ENCODE measurements at regions not wholly inside any gene's neighbourhood (a gene's known extent, or its start where the extent isn't known, plus 50 kb on each side); places are given as distances from the start of the nearest gene placed in this dataset.

DNA sequence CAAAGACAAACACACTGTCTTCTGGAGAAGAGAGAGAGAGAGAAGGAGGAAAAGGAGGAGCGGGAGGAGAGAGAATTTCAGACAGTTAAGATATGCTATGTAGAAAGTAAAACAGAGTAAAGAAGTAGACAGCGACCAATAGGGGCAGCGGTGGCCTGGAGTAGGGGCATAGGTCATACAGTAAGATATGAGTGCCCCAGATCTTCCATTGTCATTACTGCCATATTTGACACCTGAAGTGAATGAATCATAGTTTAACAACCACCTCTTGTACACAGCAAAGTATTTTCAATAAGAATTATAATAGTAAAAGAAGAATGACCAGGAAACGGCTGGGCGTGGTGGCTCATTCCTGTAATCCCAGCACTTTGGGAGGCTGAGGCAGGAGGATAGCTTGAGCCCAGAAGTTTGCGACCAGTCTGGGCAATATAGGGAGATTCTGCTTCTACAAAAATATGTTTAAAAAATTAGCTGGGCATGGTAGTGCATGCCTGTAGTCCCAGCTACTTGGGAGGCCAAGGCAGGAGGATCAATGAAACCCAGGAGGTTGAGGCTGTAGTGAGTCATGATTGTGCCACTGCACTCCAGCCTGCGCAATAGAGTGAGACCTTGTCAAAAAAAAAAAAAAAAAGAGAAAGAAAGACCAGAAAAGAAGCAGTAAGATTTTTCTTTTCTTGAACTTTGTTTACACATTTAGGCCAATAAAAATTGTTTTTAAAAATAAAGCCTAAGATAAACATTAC, 77.0 kb upstream of the GPR158 start:
- TF ChIP-seq, protein P1, sequence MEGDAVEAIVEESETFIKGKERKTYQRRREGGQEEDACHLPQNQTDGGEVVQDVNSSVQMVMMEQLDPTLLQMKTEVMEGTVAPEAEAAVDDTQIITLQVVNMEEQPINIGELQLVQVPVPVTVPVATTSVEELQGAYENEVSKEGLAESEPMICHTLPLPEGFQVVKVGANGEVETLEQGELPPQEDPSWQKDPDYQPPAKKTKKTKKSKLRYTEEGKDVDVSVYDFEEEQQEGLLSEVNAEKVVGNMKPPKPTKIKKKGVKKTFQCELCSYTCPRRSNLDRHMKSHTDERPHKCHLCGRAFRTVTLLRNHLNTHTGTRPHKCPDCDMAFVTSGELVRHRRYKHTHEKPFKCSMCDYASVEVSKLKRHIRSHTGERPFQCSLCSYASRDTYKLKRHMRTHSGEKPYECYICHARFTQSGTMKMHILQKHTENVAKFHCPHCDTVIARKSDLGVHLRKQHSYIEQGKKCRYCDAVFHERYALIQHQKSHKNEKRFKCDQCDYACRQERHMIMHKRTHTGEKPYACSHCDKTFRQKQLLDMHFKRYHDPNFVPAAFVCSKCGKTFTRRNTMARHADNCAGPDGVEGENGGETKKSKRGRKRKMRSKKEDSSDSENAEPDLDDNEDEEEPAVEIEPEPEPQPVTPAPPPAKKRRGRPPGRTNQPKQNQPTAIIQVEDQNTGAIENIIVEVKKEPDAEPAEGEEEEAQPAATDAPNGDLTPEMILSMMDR (IDR thresholded peaks at IDR 0.05; ENCODE audit: unreplicated experiment): no peak
- Mint-ChIP-seq H3K9me3 (ENCODE audit: unreplicated experiment) (no peaks in the 10 kb centered on the region), H3K27ac (ENCODE audit: low read depth, unreplicated experiment) (no peak overlapping the region), H3K27me3 (ENCODE audit: insufficient read depth, unreplicated experiment) (peaks cover 20% of the 10 kb centered on the region), H3K36me3 (ENCODE audit: insufficient read depth, unreplicated experiment) (no peaks in the 10 kb centered on the region), H3K4me1 (ENCODE audit: insufficient read depth, unreplicated experiment) (no peaks in the 10 kb centered on the region), H3K4me3 (ENCODE audit: unreplicated experiment) (no peak overlapping the region)
- BruUV-seq (replicated peaks): no TSS peak
- DNase-seq (ENCODE audit: unreplicated experiment): no peak
- intact Hi-C loops (cut with micrococcal nuclease): no loop called here
- ChIA-PET POLR2A (no interaction called here), CTCF (interaction anchor here (0.6 kb wide), 1 partner anchor 1713 kb away, joined by 3 read pairs; no protein-coding TSS in a partner anchor)

DNA sequence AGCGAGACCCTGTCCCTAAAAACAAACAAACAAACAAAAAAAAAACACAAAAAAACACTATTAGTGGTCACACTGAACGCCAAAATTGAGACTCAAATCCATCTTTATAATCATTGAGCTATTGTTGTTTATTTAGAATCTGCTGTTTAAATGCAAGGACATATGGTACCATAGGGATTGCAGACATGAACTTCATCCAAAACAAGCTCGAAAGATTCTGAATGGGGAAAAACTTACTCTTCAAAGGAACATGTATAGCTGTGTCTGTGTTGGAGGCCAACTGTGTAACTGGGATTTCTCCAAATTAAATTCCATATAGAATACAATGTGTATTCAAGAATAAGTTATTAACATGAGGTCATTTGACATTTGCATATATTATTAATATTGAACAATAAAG, 74.7 kb upstream of the GPR158 start:
- Mint-ChIP-seq H3K9me3 (ENCODE audit: unreplicated experiment) (no peaks in the 10 kb centered on the region), H3K36me3 (ENCODE audit: insufficient read depth, unreplicated experiment) (no peaks in the 10 kb centered on the region), H3K27ac (ENCODE audit: low read depth, unreplicated experiment) (no peak overlapping the region), H3K4me3 (ENCODE audit: unreplicated experiment) (no peak overlapping the region), H3K4me1 (ENCODE audit: insufficient read depth, unreplicated experiment) (no peaks in the 10 kb centered on the region), H3K27me3 (ENCODE audit: insufficient read depth, unreplicated experiment) (peaks cover 20% of the 10 kb centered on the region)
- intact Hi-C loops (cut with micrococcal nuclease): no loop called here
- ChIA-PET CTCF (interaction anchor here (0.7 to 5.5 kb wide), 5 partner anchors 13 to 1944 kb away, joined by 3 to 29 read pairs (median 4); no protein-coding TSS in a partner anchor), POLR2A (no interaction called here)
- no TSS peak for BruUV-seq (replicated peaks)
- TF ChIP-seq, protein P1 (IDR thresholded peaks at IDR 0.05; ENCODE audit: unreplicated experiment): no peak
- DNase-seq (ENCODE audit: unreplicated experiment): no peak

DNA sequence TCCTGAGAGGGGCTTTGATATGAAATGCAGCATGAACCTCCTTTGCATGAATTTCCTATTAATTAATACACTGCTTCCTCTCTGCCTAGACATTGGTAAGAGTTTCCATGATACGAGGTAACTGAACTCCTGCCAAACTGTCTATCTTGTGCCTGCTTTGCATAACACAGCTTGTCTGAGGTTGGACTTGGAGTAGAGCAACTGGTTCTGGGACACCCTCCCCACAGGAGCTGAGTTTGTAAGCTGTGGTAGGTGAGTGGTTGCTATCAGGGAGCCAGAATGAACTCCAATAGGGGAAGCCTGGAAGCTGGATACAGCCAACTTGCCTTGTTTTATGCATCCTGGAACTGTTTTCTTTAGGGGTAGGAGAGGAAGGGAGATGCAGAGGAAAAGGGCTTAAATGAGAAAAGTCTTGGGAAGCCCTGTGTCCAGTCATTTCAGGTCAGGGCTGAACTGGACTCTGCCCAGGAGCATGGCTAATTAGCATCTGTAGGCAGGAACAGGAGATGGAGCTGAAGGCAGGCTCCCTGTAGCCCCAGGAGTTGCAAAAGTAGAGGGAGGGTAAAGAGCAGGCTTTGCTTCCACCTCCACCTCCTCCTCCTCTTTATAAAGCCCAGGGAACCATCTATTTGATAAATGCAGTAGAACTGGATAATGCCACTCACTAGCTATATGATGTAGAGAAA, 73.2 kb upstream of the GPR158 start:
- Mint-ChIP-seq H3K27me3 (ENCODE audit: insufficient read depth, unreplicated experiment) (peaks cover 27% of the 10 kb centered on the region), H3K27ac (ENCODE audit: low read depth, unreplicated experiment) (no peak overlapping the region), H3K9me3 (ENCODE audit: unreplicated experiment) (no peaks in the 10 kb centered on the region), H3K36me3 (ENCODE audit: insufficient read depth, unreplicated experiment) (no peaks in the 10 kb centered on the region), H3K4me1 (ENCODE audit: insufficient read depth, unreplicated experiment) (no peaks in the 10 kb centered on the region), H3K4me3 (ENCODE audit: unreplicated experiment) (no peak overlapping the region)
- POLR2A ChIA-PET: no interaction called here
- intact Hi-C loops (cut with micrococcal nuclease): no loop called here
- TF ChIP-seq, protein P1 (IDR thresholded peaks at IDR 0.05; ENCODE audit: unreplicated experiment): no peak
- CTCF ChIA-PET: interaction anchor here (0.7 to 5.5 kb wide), 3 partner anchors 11 to 21 kb away, joined by 3 to 29 read pairs (median 3); no protein-coding TSS in a partner anchor
- no TSS peak for BruUV-seq (replicated peaks)
- DNase-seq (ENCODE audit: unreplicated experiment): no peak

DNA sequence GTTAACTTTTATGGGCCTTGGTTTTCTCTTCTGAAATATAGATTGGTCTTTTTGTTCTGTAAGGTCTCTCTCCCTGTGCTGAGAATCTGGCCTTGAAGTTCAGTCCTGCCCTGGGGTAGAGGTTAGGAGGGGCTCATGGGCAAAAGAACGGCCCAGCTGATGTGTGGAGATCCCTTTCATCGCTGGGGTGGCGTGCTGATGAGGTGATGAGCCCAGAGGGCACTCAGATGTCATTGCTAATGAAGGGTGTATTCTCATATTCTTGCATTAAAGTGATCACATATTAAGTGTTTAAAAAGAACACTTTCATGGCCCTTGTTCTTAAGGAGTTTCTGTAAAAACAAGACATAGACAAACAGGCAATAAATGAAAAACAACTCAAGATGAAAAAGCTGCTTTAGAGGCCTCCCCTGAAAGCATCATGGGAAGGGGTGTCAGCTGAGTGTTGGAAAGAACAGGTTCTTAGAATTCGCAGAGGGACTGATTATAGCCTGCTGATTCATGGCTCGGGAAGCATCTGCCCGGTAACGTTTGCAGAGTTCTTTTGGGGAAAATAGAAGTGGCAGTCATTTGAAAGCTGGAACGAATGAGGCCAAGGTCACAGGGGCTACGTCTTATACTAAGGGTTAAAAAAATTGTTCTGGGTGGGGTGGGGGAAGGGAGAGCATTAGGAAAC, 72.5 kb upstream of the GPR158 start:
- no TSS peak for BruUV-seq (replicated peaks)
- no peak for DNase-seq (ENCODE audit: unreplicated experiment)
- no peaks in the 10 kb centered on the region for H3K4me1 Mint-ChIP-seq (ENCODE audit: insufficient read depth, unreplicated experiment)
- CTCF ChIA-PET: interaction anchor here (0.6 to 5.5 kb wide), 4 partner anchors 11 to 558 kb away, joined by 3 to 29 read pairs (median 3); no protein-coding TSS in a partner anchor
- no peaks in the 10 kb centered on the region for H3K9me3 Mint-ChIP-seq (ENCODE audit: unreplicated experiment)
- no peak overlapping the region for H3K27ac Mint-ChIP-seq (ENCODE audit: low read depth, unreplicated experiment)
- no peaks in the 10 kb centered on the region for H3K36me3 Mint-ChIP-seq (ENCODE audit: insufficient read depth, unreplicated experiment)
- intact Hi-C loops (cut with micrococcal nuclease): no loop called here
- H3K27me3 Mint-ChIP-seq (ENCODE audit: insufficient read depth, unreplicated experiment): peaks cover 29% of the 10 kb centered on the region
- TF ChIP-seq, protein P1 (IDR thresholded peaks at IDR 0.05; ENCODE audit: unreplicated experiment): no peak
- H3K4me3 Mint-ChIP-seq (ENCODE audit: unreplicated experiment): no peak overlapping the region
- POLR2A ChIA-PET: no interaction called here

Measured in MCF 10A (cell line).